ENCODE measurements at regions not wholly inside any gene's neighbourhood (a gene's known extent, or its start where the extent isn't known, plus 50 kb on each side); places are given as distances from the start of the nearest gene placed in this dataset.

GRCh38 chr10:10526846-10527245, 490.8 kb upstream of the CELF2 start:
- no peak for DNase-seq (ENCODE audit: low spot score)
- no peak for TF ChIP-seq CTCF (IDR thresholded peaks at IDR 0.05)
- ATAC-seq (ENCODE audit: low FRiP score), result no peak

- ATAC-seq (ENCODE audit: low FRiP score), result no peak
- no peak for DNase-seq (ENCODE audit: low spot score)
- TF ChIP-seq CTCF (IDR thresholded peaks at IDR 0.05), result no peak
Measured at GRCh38 chr10:10527861-10528562, 489.7 kb upstream of the CELF2 start.

GRCh38 chr10:10528563-10528910, 489.1 kb upstream of the CELF2 start:
- no peak for TF ChIP-seq CTCF (IDR thresholded peaks at IDR 0.05)
- DNase-seq (ENCODE audit: low spot score) (no peak), ATAC-seq (ENCODE audit: low FRiP score) (no peak)

- no peak for TF ChIP-seq CTCF (IDR thresholded peaks at IDR 0.05)
- no peak for DNase-seq (ENCODE audit: low spot score)
- no peak for ATAC-seq (ENCODE audit: low FRiP score)
Measured at GRCh38 chr10:10530313-10530712, 487.4 kb upstream of the CELF2 start.

- ATAC-seq (ENCODE audit: low FRiP score) (no peak), DNase-seq (ENCODE audit: low spot score) (no peak)
- TF ChIP-seq CTCF (IDR thresholded peaks at IDR 0.05), result no peak
Measured at GRCh38 chr10:10532236-10532635, 485.4 kb upstream of the CELF2 start.

GRCh38 chr10:10532826-10533225, 484.8 kb upstream of the CELF2 start:
- ATAC-seq (ENCODE audit: low FRiP score) (no peak), DNase-seq (ENCODE audit: low spot score) (no peak)
- TF ChIP-seq CTCF (IDR thresholded peaks at IDR 0.05), result no peak

- no peak for ATAC-seq (ENCODE audit: low FRiP score)
Measured at GRCh38 chr10:10533437-10533836, 484.2 kb upstream of the CELF2 start.

More at GRCh38 chr10:10533437-10533836, 484.2 kb upstream of the CELF2 start:
- no peak for DNase-seq (ENCODE audit: low spot score)
- no peak for TF ChIP-seq CTCF (IDR thresholded peaks at IDR 0.05)
